AG04450 (cell line): ENCODE measurements at regions not wholly inside any gene's neighbourhood (a gene's known extent, or its start where the extent isn't known, plus 50 kb on each side); places are given as distances from the start of the nearest gene placed in this dataset. TPM values are rescaled to one million over a fixed set of nuclear protein-coding genes. Genes with fewer than 3 reads are reported as not detected.
"Not testable (repeated sequence)": the region's sequence is repeated elsewhere in the genome, so short reads cannot be mapped to it uniquely, and the experiment has no call there.

ENCODE experiments used
- CTCF ChIA-PET: fragments of 300-600, 350-600 bp; formaldehyde crosslinking; extraction: SDS; loops from one replicate; lab custom pipeline; 2022; ENCODE audit warnings: antibody characterized with exemption, inconsistent platforms; lab: Charles Lee
- POLR2A ChIA-PET: fragments of 350-600 bp; formaldehyde crosslinking; extraction: SDS; loops from one replicate; lab custom pipeline; 2021; ENCODE audit warnings: antibody characterized with exemption, inconsistent platforms; lab: Yijun Ruan, JAX
- DNase-seq: peaks from one replicate; pipeline ENCODE4 v3.0.0-alpha.2; 2011; ENCODE audit warnings: low read depth, low spot score
- H3K27ac ChIP-seq: one replicate; pipeline ENCODE4 v1.5.1; 2012; ENCODE audit warnings: low read depth, low read length, control low read depth
- H3K27me3 ChIP-seq: one replicate; pipeline ENCODE4 v1.6.0; 2012; ENCODE audit warnings: low read length; ENCODE audit not compliant: control insufficient read depth, insufficient read depth
- H3K4me3 ChIP-seq: 2 replicates; pipeline ENCODE4 v1.5.1; 2011; ENCODE audit warnings: mild to moderate bottlenecking, low read depth, low read length, control low read depth
- H3K9me3 ChIP-seq: 2 replicates; pipeline ENCODE4 v1.5.1; 2012; ENCODE audit warnings: low read length; ENCODE audit not compliant: control insufficient read depth, insufficient read depth
- small RNA-seq: library from RNA; depleted of rRNA; stranded (forward); fragments of <200 nt; gene quantifications from one replicate; pipeline ENCODE3, GENCODE V24; 2012; ENCODE audit warnings: low read depth; ENCODE audit not compliant: insufficient read length

- CTCF ChIA-PET, H3K27me3 ChIP-seq, H3K4me3 ChIP-seq, H3K27ac ChIP-seq, POLR2A ChIA-PET, H3K9me3 ChIP-seq, DNase-seq: not testable (repeated sequence)
Observed at GRCh38 chrX:115727792-115728732, 167.1 kb downstream of the PLS3 start.

- H3K9me3 ChIP-seq, H3K27me3 ChIP-seq, H3K4me3 ChIP-seq, H3K27ac ChIP-seq, CTCF ChIA-PET, POLR2A ChIA-PET, DNase-seq: not testable (repeated sequence)
Observed at GRCh38 chrX:115732530-115732929, 171.6 kb downstream of the PLS3 start.

GRCh38 chrX:115735269-115735668 is 174.3 kb downstream of the PLS3 start:
- H3K4me3 ChIP-seq, H3K27me3 ChIP-seq, POLR2A ChIA-PET, CTCF ChIA-PET, H3K9me3 ChIP-seq, H3K27ac ChIP-seq, DNase-seq: not testable (repeated sequence)

Small RNA genes in the stretch of these regions (small RNA-seq; reads per million reads assigned to genes)
- not detected for gene AC005000.1
